HG03521 (cell line): ENCODE measurements at regions not wholly inside any gene's neighbourhood (a gene's known extent, or its start where the extent isn't known, plus 50 kb on each side); places are given as distances from the start of the nearest gene placed in this dataset.
"Not testable (repeated sequence)": the region's sequence is repeated elsewhere in the genome, so short reads cannot be mapped to it uniquely, and the experiment has no call there.

Source experiments
- ATAC-seq: cut with Tn5 transposase; IDR thresholded peaks from one replicate; pipeline ENCODE4 v1.9.1; 2021; ENCODE audit warnings: mild to moderate bottlenecking, moderate library complexity; ENCODE audit not compliant: unreplicated experiment

DNA sequence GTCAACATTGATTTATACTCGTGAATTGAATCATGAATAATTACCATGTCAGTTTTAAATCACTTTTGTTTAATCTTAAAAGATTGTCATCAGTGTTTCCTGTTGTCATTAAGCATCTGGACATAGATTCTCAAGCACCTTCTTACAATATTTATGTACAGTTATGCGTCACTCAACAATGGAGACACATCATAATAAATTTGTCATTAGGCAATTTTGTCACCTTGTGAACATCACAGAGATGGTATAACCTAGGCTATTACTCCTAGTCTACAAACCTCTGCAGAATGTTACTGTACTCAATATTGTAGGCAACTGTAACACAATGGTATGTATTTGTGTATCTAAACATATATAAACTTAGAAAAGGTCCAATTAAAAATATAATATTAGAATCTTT lies 2130.9 kb upstream of the PCDH20 start:
- no peak for ATAC-seq

DNA sequence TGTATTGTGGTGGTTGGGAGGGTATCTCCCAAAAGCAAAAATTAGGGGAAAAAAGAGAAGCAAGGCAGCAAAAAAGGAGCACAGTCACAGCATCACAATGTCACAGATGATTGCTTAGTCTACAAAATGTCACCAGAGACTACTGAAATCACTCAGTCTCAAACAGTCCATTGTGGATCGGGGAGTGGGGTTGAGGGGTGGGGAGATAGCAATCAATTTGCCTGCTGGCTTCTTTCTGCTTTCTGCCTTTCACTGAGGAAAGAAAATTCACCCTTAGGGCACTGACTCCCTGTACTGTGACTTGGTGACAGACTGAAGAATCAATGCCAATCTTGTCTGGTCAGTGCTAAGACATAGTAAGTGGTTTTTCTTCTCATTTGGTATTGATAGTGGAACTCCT lies 2127.1 kb upstream of the PCDH20 start:
- no peak for ATAC-seq

DNA sequence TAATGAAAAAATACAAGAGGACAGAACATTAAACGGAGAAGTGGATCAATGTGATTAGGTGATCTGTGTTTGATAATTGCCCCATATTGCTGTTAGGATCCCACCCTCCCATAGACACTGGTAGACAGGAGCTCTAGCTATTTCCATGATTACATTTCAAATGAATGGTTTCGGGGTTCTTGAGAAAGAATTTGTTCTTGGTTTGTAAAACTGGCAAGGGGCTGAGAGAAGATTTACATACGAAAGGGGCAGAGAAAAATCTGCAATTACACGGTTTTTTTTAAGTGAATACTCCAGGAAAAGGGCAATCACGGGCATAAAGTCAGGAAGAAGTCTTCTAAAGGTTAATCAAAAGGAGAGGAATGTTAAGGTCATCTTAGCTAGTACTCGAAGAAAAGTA lies 2125.7 kb upstream of the PCDH20 start:
- no peak for ATAC-seq

DNA sequence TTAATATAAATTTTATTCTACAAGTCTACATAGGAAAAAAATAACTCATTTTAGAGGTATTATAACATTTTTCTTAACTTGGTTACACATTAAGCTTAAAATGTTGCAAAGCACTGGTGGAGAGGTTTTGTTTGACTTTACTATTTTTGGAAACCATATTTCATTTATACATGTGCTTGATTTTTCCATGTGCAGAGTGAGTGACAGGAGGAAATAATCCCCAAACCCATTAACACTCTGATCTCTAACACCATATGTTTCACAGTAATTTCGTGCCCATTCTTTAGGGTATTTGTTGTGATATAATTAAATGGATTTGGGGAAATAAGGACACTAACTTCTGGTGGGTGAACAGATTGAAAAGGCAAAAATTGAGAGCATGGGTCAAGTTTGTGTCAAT lies 2124.4 kb upstream of the PCDH20 start:
- no peak for ATAC-seq

DNA sequence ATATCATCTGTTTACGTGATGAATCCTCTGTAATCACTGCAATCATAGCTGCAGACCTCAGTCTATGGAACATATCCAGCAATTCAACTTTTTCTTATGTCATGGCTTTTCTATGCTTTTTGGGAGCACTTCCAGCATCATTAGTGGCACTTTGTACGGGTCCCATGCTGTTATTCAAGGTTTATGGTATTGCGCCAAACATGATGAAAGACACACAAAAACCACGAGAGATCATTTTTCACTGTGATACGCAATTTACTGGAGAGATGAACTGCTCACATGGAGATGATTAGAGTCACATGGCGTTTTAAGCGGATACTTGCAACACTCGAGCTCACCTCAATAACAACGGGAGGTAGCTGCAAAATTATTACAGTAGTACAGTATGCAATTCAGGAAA lies 2101.7 kb upstream of the PCDH20 start:
- no peak for ATAC-seq

DNA sequence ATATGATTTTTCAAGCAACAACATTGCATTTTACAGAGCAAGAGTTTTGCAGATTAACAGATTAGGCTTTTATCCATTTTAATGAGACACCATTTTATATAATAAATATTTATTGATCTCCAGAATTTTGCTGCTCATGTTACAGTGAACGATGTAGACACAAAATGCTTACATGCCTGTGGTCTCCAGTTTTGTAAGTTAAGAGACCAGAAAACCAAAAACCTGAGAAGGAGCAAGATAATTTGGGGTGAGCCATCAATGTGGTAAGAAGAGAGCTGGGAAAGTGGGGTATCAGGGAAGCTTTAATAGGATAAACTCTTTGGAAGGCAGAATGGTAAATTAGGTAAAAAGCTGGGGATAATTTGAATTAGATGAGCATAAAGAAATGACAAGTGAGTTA lies 2100.5 kb upstream of the PCDH20 start:
- ATAC-seq: no peak

DNA sequence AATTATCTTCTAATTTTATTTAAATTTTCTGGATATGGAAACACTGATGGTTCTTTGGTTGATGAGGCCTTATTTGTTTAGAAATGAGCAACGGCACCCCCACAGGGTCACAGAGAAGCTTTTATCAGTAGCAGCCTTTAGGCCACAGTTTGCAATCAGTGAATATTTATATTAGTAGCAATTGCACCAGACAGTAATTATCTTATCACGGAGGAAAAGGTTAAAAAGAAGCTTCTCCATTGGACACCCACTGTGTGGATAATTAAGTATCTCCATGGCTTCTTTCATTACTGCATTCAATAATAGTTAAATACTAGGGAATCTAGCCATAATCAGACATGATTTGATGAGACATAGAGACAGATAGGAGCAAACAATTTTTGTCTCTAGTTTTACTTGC lies 2099.2 kb upstream of the PCDH20 start:
- no peak for ATAC-seq

DNA sequence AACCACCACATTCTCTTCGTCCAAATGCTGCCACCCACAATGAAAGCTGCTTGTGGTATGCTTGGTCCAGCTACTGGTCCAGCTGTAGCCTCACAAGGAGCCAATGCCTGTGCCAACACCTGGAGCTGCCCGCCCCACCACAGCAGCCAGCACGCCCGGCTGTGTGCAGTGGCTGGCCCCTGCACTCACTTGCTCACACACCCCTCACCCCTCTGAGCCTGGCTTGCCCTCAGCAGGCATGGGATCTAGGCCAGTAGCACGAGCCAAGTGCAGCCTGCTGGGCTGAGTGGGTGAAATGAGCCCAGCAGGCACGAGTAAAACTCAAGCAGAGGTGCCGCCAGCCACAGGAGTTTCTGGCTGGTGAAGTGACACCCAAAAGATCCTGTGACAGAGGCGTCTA lies 2096.4 kb upstream of the PCDH20 start:
- ATAC-seq: no peak

DNA sequence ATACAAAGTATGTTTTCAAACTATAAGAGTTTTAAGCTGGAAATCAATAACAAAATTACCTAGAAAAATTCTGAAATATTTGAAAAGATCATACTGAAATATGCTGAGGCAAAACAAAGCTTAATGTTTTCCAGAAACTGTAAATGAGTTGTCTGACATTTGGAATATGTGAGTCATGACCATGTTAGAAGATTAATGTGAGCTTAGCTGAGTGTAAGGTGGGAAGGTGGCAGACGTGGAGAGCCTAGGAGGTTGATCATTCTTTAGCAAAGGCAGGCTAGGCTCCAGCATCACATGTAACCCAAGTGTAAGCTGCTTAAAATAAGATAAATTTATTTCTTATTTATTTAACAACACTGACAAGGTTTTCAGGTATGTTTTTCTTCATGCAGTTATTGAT lies 2086.1 kb upstream of the PCDH20 start:
- ATAC-seq: no peak

DNA sequence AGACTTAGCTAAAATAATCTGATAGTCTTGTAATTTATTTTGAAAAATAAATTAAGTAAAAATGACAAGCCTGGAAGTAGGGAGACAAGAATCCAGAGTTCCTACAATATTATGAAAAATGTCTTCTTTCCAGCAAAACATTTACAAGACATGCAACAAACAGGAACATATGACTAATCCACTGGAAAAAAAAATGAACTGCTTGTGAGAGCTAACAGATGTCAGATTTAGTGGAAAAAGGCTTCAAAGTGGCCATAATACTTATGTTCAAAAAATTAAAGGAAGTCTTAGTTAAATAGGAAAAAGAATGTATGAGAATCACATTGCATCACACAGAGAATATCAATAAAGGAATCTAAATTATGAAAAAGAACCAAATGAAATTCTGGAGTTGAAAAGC lies 2082.0 kb upstream of the PCDH20 start:
- no peak for ATAC-seq

DNA sequence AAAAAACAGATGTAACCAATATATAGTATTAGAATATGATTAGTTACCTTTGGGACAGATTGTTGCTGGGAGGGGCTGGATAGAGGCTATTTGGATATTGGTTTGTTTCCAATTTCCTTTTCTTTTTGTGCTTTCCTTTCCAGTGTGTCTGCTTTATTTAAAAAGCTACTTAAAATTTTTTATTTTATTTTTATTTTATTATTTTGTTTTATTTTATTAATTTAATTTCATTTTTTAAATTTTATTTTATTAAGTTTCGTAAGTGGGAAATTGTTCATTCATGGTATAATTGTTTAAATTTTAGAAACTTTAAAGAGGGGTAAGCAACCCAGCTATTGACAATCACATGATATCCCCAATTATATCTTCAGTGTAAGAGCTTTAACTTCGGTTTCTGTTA lies 2077.0 kb upstream of the PCDH20 start:
- ATAC-seq: no peak

DNA sequence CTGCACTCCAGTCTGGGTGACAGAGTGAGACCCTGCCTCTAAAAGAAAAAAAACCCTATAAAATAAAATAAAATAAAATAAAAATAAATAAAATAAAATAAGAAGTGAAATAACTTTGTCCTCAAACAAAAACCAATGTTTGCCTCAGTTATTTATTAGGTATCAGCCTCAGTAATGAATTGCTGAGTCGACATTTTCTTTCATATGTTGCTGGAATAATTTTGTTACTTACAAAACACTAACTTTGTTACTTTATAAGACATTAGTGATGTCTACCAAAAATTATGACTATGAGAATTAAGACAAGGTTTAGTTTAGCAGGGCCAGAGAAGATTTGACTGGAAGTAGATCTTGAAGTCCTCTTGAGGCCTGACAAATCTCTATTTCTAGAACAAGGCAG lies 2074.5 kb upstream of the PCDH20 start:
- ATAC-seq: no peak

DNA sequence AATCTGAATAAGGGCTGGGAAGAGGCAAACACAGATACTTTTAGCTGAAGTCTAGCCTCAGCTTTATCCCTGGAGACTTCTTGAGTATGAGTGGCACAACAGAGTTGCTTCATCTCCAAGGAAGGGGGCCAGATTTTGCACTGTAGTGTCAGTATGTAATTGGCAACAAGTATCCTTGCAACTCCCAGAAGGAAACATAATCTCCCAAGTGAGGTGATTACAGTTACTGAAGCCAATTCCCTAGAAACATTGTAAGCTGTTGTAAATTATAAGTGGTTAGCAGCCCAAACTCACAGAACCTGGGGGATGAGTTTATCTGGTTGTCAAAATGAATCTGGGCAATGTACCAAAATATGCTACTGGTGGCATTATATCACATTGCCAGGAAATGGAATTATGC lies 2065.7 kb upstream of the PCDH20 start:
- ATAC-seq: no peak

DNA sequence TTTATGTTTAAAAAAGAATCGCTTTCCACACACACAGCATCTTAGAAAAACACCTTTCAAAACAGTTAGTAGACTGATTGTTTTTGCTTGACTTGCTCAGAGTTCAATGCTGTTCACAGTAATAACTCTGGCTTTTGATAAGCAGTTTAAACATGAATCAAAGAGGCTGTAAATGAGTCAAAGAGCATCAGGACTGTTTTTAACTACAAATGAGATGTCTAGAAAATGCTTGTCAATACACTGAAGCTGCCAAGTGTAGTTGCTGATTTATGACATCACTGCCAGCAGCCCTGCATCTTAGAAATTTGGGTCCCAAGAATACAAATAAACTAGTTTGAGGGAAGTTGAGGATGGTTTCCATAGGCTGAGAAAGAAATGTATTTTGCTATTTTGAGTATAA lies 2057.1 kb upstream of the PCDH20 start:
- no peak for ATAC-seq

DNA sequence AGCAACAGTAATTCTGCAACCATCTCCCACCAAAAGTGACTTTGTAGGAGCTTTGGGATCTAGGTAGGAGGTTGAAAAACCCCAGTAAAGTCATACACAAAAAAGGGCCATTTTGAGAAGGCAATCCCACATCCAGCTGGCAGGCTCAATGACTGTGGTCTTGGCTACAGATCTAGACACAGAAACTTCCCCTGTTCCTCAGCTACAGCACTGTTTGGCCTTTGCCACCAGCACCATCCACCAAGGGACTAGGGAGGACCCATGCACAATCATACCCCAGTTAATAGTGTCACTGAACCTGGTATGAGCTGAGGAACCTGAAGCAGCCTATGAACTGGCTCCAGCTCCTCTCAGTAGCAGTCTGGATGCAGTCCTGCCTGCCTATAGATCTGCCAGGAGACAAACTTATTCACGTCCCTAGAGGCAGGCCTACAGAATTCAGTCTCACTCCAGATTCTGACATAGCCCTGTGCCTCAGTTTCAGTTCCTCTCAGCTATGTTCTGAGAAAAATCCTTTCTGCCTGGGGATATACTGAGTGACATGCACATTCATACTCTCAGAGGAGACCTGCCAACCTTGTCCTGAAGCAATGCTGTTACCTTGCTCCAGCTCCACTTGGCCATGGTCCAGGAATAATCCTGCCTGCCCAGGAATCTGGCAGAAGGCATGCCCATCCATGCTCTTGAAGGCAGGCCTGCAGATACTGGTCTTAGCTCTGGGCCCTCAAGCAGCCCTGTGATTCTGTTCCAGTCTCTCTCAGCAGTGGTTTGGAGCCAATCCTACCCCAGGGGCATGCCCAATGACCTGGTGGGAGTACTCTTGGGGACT lies 2048.3 kb upstream of the PCDH20 start:
- no peak for ATAC-seq

DNA sequence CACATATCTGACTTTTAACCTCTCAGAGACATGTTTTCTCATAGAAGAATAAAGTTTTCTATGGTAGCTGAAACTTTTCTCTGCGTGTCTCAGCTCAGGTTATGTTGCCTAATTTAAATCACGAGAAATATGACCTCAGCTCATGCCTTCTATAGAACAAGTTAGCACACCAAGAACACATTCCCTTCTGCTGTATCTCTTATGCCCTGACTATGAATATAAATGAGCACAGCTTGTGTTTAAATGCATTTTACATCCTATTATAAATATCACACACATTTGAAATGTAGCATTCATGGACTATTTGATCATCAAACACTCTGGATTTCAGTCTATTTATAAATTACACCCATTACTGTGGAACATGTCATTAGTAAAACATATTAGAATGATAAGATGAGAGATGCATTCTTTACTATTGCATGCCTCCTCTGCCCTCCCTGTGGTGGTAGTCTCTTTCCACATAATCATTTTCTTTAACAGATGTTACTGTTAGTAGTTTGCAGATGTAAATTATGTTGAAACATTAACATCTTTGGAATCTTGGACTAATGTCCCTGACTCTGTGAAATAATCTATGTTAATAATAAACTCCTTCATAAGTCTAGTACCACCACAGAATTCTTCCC lies 2044.9 kb upstream of the PCDH20 start:
- no peak for ATAC-seq

DNA sequence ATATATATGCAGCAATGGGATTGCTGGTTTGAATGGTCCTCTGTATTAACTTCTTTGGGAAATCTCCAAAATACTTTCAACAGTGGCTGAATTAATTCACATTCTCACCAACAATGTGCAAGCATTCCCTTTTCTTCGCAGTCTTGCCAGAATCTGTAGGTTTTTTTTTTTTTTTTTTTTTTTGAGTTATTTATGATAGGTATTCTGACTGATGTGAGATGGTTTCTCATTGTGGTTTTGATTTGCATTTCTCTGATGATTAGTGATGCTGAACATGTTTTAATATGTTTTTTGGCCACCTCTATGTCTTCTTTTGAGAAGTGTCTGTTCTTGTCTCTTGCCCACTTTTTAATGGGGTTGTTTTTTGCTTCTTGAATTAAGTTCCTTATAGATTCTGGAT lies 2041.5 kb upstream of the PCDH20 start:
- no peak for ATAC-seq

DNA sequence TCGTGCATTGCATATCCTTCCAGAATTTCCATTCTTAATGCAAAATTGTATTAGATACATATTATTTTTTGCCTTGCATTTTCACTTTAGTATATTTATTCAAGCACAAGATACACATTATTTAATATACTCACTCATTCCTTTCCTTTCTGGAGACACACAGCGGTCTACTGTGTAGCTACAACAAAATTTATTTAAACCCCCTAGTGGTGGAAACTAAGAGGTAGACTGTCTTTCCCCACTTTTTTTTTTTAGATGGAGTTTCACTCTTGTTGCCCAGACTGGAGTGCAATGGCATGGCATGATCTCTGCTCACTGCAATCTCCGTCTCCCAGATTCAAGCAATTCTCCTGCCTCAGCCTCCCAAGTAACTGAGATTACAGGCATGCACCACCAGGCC lies 2040.3 kb upstream of the PCDH20 start:
- ATAC-seq: no peak

DNA sequence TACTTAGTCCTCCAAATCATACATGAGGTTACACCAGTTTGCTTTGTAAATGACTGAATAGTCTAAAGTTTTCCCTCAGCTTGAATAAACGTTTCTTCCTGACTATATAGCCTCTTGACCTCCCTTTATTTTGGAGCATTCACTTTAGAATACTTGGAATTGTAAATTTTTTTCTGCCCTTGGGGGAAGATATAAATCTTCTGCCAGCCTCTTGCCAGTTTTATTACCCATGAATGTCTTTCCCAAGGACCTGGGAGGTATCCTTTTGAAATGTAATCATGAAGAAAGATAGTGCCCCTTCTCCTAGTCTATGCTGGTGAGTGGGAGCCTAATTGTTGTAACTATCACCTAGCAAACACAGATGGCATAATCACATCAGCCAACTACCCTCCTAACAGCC lies 2033.9 kb upstream of the PCDH20 start:
- no peak for ATAC-seq

DNA sequence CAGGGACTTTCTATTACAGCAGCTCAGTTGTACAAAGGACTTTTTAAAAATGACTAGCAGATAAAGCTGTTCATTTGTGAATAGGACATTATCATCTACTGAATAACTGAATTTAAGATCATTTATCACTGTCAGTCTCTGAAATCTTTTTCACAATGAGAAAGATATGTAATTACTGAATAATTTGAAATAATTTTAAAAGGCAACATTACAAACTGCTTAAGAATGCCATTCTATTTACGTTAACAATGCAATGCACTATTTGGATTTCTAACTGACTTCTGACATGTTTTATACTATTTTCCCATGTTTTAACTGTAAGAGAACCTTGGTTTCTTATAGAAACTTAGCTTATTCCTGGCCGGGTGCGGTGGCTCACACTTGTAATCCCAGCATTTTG lies 2033.0 kb upstream of the PCDH20 start:
- no peak for ATAC-seq

DNA sequence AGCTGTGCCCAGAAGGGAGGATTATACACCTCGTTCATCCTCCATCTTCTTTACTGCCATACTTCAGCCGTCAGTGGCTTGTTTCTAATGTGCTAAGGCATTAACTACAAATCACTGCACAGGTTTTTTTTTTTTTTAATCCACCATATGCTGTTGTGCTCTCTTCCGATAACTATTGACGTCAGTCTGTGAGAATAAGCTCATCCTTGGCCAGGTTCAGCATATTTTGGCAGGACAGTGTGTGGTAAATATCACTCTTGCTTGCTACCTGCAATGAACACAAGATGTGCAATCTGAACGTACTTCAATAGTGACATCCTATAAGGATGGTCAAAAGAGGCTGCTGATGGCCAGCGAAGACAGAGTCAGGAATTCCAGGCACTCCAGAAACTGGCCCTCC lies 2030.7 kb upstream of the PCDH20 start:
- ATAC-seq: no peak

DNA sequence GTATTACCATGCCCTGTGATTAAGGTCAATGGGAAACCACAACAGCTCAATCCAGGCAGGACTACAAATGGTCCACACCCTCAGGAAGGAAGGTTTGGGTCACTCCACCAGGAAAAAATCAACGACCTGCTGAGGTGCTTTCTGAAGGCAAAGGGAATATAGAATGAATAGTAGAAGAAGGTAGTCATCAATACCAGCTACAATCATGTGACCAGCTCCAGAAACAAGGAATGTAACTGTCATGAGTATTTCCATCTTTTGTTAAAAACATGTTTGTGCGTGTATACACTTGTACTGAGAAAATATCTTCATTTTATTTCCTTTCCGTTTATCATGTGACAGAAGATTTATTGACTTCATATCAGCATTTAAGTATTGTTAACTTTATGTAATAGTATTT lies 2028.6 kb upstream of the PCDH20 start:
- not testable (repeated sequence) for ATAC-seq

DNA sequence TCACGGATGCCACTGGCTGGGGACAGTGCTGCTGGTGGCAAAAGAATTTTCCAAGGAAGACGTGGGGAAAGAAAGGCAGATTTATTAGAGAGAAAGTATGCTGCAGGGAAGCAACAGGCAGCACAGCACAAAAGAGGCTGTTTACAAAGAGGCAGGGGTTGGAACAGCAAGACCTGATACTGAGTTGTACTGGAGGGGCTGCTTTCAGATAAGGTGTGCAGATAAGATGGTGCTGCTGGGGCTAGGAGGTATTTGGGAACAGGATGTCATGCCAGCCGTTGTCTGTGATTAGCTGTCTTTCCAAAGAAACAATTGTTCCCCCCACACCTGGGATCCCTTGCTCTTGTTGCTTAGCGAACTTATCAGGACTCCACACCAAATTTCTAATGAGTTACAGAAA lies 2023.3 kb upstream of the PCDH20 start:
- ATAC-seq: no peak
